CD14-positive monocyte (primary cell): ENCODE measurements at regions not wholly inside any gene's neighbourhood (a gene's known extent, or its start where the extent isn't known, plus 50 kb on each side); places are given as distances from the start of the nearest gene placed in this dataset.

Source experiments
- DNase-seq, 3 donors: peaks; one replicate each; pipeline ENCODE4 v3.0.0-alpha.2; 2011 to 2022
- H2AFZ ChIP-seq: 2 replicates; pipeline ENCODE4 v1.6.0; 2012; ENCODE audit warnings: mild to moderate bottlenecking, low read depth, low read length, inconsistent platforms; ENCODE audit not compliant: insufficient read depth, poor library complexity, severe bottlenecking
- H3K27ac ChIP-seq, 2 donors: 1 replicate in 1 of 2; 2 replicates in 1 of 2; pipeline ENCODE4 v1.5.1; 2012 to 2013; ENCODE audit warnings: low read length in 2 of 2, control low read depth in 1 of 2, inconsistent platforms in 1 of 2, low read depth in 1 of 2, mild to moderate bottlenecking in 1 of 2
- H3K27me3 ChIP-seq, 2 donors: one replicate each; pipeline versions ENCODE4 v1.6.0 to v1.6.1; 2011 to 2013; ENCODE audit warnings: low read length in 2 of 2; ENCODE audit not compliant: control insufficient read depth in 2 of 2, insufficient read depth in 2 of 2
- H3K36me3 ChIP-seq, 2 donors: replicated peaks in 1 of 2; 1 replicate in 1 of 2; 2 replicates in 1 of 2; pipeline versions ENCODE4 v1.5.1 to v1.6.1; 2012 to 2013; ENCODE audit warnings: low read length in 2 of 2, control low read depth in 1 of 2, inconsistent platforms in 1 of 2, mild to moderate bottlenecking in 1 of 2; ENCODE audit not compliant: insufficient read depth in 2 of 2, control insufficient read depth in 1 of 2
- H3K4me1 ChIP-seq, 2 donors: 1 replicate in 1 of 2; 2 replicates in 1 of 2; pipeline versions ENCODE4 v1.5.1 to v1.6.1; 2012 to 2013; ENCODE audit warnings: low read length in 2 of 2, control low read depth in 1 of 2, inconsistent platforms in 1 of 2, mild to moderate bottlenecking in 1 of 2, moderate library complexity in 1 of 2; ENCODE audit not compliant: insufficient read depth in 2 of 2, control insufficient read depth in 1 of 2
- H3K4me2 ChIP-seq: replicated peaks from 2 replicates; pipeline ENCODE3; 2012; ENCODE audit warnings: low read length, moderate library complexity, mild to moderate bottlenecking; ENCODE audit not compliant: poor library complexity, severe bottlenecking; ENCODE audit errors: extremely low read depth
- H3K4me3 ChIP-seq, 3 experiments: fragments of 200-600 bp in 1 of 3; sonication (generic) in 1 of 3; replicated peaks in 1 of 3; 1 replicate in 2 of 3; 2 replicates in 1 of 3; pipeline ENCODE4 v1.5.1; 2011 to 2013; ENCODE audit warnings: low read length in 3 of 3, mild to moderate bottlenecking in 3 of 3, control low read depth in 2 of 3, low read depth in 2 of 3, inconsistent platforms in 1 of 3, moderate library complexity in 1 of 3
- H3K79me2 ChIP-seq: 2 replicates; pipeline ENCODE4 v1.6.0; 2012; ENCODE audit warnings: mild to moderate bottlenecking, control low read depth, inconsistent platforms, low read length, moderate library complexity; ENCODE audit not compliant: insufficient read depth
- H3K9ac ChIP-seq: 2 replicates; pipeline ENCODE4 v1.6.0; 2017; ENCODE audit warnings: low read length, mild to moderate bottlenecking; ENCODE audit not compliant: insufficient read depth, poor library complexity, severe bottlenecking
- H3K9me3 ChIP-seq, 2 donors: replicated peaks in 1 of 2; 1 replicate in 1 of 2; 2 replicates in 1 of 2; pipeline versions ENCODE4 v1.5.1 to v1.6.1; 2012 to 2013; ENCODE audit warnings: low read length in 2 of 2, control low read depth in 1 of 2; ENCODE audit not compliant: control insufficient read depth in 1 of 2, insufficient read depth in 1 of 2
- H4K20me1 ChIP-seq: 2 replicates; pipeline ENCODE4 v1.6.0; 2012; ENCODE audit warnings: mild to moderate bottlenecking, low read length, control low read depth, moderate library complexity; ENCODE audit not compliant: insufficient read depth
- H3K27ac Mint-ChIP-seq, 7 donors: one replicate each; pipeline ENCODE4 v1.8.0; 2020; ENCODE audit warnings: mild to moderate bottlenecking in 7 of 7, mixed read lengths in 7 of 7, moderate library complexity in 6 of 7, inconsistent platforms in 2 of 7
- H3K27me3 Mint-ChIP-seq, 3 donors: one replicate each; pipeline ENCODE4 v1.8.0; 2021 to 2022; ENCODE audit warnings: low read depth in 3 of 3, mild to moderate bottlenecking in 3 of 3, mixed read lengths in 3 of 3, moderate library complexity in 3 of 3, inconsistent platforms in 1 of 3
- H3K36me3 Mint-ChIP-seq, 2 donors: one replicate each; pipeline ENCODE4 v1.8.0; 2020; ENCODE audit warnings: mixed read lengths in 2 of 2, inconsistent platforms in 1 of 2, mild to moderate bottlenecking in 1 of 2
- H3K4me1 Mint-ChIP-seq: one replicate; pipeline ENCODE4 v1.8.0; 2020; ENCODE audit warnings: mild to moderate bottlenecking, mixed read lengths
- H3K4me3 Mint-ChIP-seq, 2 donors: one replicate each; pipeline ENCODE4 v1.8.0; 2020; ENCODE audit warnings: mild to moderate bottlenecking in 2 of 2, mixed read lengths in 2 of 2, moderate library complexity in 1 of 2
- H3K9me3 Mint-ChIP-seq, 7 donors: one replicate each; pipeline ENCODE4 v1.8.0; 2020 to 2022; ENCODE audit warnings: mixed read lengths in 7 of 7, mild to moderate bottlenecking in 6 of 7, moderate library complexity in 6 of 7, inconsistent platforms in 2 of 7
- CTCF ChIP-seq: fragments of 200-600 bp; IDR thresholded peaks from one replicate; pipeline ENCODE4 v1.8.0; 2022; ENCODE audit warnings: antibody characterized with exemption, mild to moderate bottlenecking
- WGBS: methylation state at CpG from one replicate; pipeline ENCODE4 v1.1.5; 2013; ENCODE audit warnings: missing lambda C conversion rate; ENCODE audit not compliant: insufficient coverage; 5-methylcytosine and 5-hydroxymethylcytosine counted together
- intact Hi-C, 2 donors: fragments of 100-400 bp; cut with micrococcal nuclease; formaldehyde crosslinking; loops; one replicate each; pipeline versions ENCODE4 v1.15.0 to v1.15.1; 2023

DNA sequence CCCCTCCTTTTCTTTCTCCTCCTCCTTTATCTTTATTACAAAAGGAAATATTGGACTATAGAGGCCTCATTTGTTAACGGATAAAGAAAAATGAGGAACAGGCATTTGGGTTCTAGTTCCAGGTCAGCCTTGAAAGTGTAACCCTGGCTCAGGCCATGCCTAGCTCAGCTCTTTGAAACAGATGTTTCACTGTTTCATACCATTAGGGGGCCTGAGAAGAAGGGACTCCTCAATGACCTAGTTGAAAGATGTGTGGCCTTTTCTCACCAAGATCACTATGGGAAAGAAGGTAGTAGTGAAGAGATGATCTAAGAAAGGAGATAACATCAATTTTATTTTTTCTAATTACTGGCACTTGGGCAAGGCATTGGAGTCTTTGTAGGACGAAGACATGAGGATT is 952.7 kb downstream of the SLC4A3 start:
- Histone ChIP-seq H3K79me2 (no peaks in the 10 kb centered on the region), H3K27ac (no peak overlapping the region), H3K4me1 (no peaks in the 10 kb centered on the region), H3K36me3 (no peaks in the 10 kb centered on the region), H3K9ac (no peak overlapping the region), H3K9me3 (no peaks in the 10 kb centered on the region), H3K27me3 (no peaks in the 10 kb centered on the region), H4K20me1 (no peaks in the 10 kb centered on the region), H3K4me3 (no peak overlapping the region), H3K4me2 (no peak overlapping the region), H2AFZ (no peak overlapping the region)
- no peak overlapping the region for H3K4me3 Mint-ChIP-seq
- TF ChIP-seq CTCF, result no peak
- no peaks in the 10 kb centered on the region for H3K36me3 Mint-ChIP-seq
- peaks cover 0 to 6% (median 0%) of the 10 kb centered on the region in 7 donors for H3K9me3 Mint-ChIP-seq
- H3K4me1 Mint-ChIP-seq, result no peaks in the 10 kb centered on the region
- intact Hi-C loops, result no loop called here
- H3K27me3 Mint-ChIP-seq, result peaks cover 0 to under 1% (median under 1%) of the 10 kb centered on the region in 3 donors
- 71% methylated on average over 1 of the region's 2 CpGs for WGBS
- H3K27ac Mint-ChIP-seq, result no peak overlapping the region
- DNase-seq, result no peak

DNA sequence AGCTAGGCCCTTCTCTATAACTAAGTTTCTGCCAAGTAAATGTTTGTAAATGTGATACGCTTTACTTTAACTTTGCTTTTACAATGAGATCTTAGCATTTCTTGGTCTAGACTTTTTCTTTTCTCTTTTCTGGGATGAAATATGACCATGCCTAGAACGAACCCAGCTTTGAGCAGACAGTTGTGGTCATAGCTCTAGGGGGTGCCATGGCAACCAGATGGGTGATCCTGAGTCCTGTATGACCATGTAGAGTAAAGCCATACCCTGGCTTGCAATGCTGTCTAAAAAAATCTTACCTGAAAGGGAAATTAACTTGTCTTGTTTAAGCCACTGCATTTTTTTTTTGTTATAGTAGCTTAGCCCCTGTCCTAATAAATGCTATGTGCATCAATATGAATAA is 956.3 kb downstream of the SLC4A3 start:
- no peaks in the 10 kb centered on the region for H3K36me3 ChIP-seq
- no peaks in the 10 kb centered on the region for H3K9me3 ChIP-seq
- Mint-ChIP-seq H3K27ac (no peak overlapping the region), H3K4me1 (no peaks in the 10 kb centered on the region), H3K27me3 (no peaks in the 10 kb centered on the region), H3K4me3 (no peak overlapping the region), H3K9me3 (peaks cover 0 to 6% (median 0%) of the 10 kb centered on the region in 7 donors), H3K36me3 (no peaks in the 10 kb centered on the region)
- 50% methylated on average over 1 of the region's 2 CpGs for WGBS
- H3K4me3 ChIP-seq, result no peak overlapping the region
- TF ChIP-seq CTCF, result no peak
- H3K27me3 ChIP-seq, result no peaks in the 10 kb centered on the region
- no peak overlapping the region for H3K27ac ChIP-seq
- no peak overlapping the region for H2AFZ ChIP-seq
- no peaks in the 10 kb centered on the region for H4K20me1 ChIP-seq
- no peak overlapping the region for H3K4me2 ChIP-seq
- no peak for DNase-seq
- no peaks in the 10 kb centered on the region for H3K4me1 ChIP-seq
- intact Hi-C loops, result no loop called here
- H3K79me2 ChIP-seq, result no peaks in the 10 kb centered on the region
- no peak overlapping the region for H3K9ac ChIP-seq
